Tibial nerve (tissue), 4 donors: ENCODE measurements at regions not wholly inside any gene's neighbourhood (a gene's known extent, or its start where the extent isn't known, plus 50 kb on each side); places are given as distances from the start of the nearest gene placed in this dataset.

ENCODE experiments used
- CTCF ChIP-seq, 5 experiments: fragments of 200-600 bp in 3 of 5; fragments of 450-650 bp in 2 of 5; sonication (generic) in 3 of 5; IDR thresholded peaks; one replicate each; pipeline ENCODE4 v1.5.1; 2016 to 2019; ENCODE audit warnings: antibody characterized with exemption in 5 of 5, mild to moderate bottlenecking in 3 of 5, moderate library complexity in 2 of 5
- EP300 ChIP-seq, 2 donors: sonication (generic); formaldehyde crosslinking; IDR thresholded peaks; one replicate each; pipeline ENCODE4 v1.6.1; 2017; ENCODE audit warnings: antibody characterized with exemption in 2 of 2, mild to moderate bottlenecking in 1 of 2
- POLR2A ChIP-seq, 2 donors: fragments of 450-650 bp; IDR thresholded peaks; one replicate each; pipeline ENCODE4 v1.6.1; 2017; ENCODE audit warnings: antibody characterized with exemption in 2 of 2, mild to moderate bottlenecking in 2 of 2, moderate library complexity in 2 of 2

DNA sequence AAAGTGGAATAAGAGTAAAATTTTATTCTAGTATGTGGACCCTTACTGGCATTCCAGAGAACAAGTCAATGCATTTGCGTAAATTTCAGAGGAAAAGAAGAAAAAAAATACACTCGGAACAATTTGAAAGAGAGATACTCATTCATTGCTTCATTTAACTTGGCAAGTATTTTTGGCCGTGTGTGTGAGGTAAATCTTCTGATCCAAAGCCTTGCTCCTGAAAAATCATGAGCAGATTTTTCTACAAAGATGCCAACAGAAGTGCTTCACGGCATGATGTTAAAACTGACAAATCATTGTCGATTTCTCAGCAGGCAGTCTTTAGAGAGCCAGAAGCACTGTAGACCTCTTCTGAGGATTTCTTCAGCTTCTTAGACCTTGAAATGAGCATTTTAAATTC, 194.0 kb downstream of the COX18 start:
- TF ChIP-seq CTCF (IDR thresholded peaks at IDR 0.05) (no peak), POLR2A (IDR thresholded peaks at IDR 0.05) (no peak), EP300 (IDR thresholded peaks at IDR 0.05) (peak in 1 of 2 donors; percentile 39)
